ENCODE measurements at regions not wholly inside any gene's neighbourhood (a gene's known extent, or its start where the extent isn't known, plus 50 kb on each side); places are given as distances from the start of the nearest gene placed in this dataset.

DNA sequence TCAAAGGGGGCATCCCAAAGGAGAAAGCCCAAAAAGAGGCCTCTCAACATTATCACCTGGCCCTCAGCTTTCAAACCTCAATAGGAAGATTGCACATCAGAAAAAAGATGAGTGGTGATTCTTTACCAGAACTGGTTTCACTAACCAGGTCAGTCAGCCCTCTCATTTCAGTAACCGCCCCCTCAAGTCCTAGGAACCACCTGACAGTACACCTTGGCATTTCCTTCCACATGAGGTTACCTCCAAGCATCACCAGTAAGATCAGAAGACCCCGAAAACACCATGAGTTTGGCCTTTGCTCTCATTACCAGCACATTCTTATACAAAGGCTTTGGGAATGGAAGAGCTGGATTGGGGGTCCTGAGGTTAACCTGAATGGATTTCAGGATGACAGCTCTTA, 200.5 kb downstream of the SUCLA2 start:
- Mint-ChIP-seq H3K9me3 (ENCODE audit: insufficient read depth) (no peaks in the 10 kb centered on the region), H3K27me3 (peaks cover 2% of the 10 kb centered on the region), H3K4me1 (no peaks in the 10 kb centered on the region), H3K4me3 (no peak overlapping the region), H3K27ac (no peak overlapping the region)
- intact Hi-C loops (cut with micrococcal nuclease) = no loop called here
- POLR2A ChIA-PET = no interaction called here
- CTCF ChIA-PET = no interaction called here
- Histone ChIP-seq H3K9ac (ENCODE audit: low read length) (no peak overlapping the region), H3K9me3 (ENCODE audit: control extremely low read depth in 1 of 3, control insufficient read depth in 2 of 3, insufficient read depth in 1 of 3, low read length in 2 of 3) (peaks cover 0 to 9% (median 0%) of the 10 kb centered on the region in 3 donors), H3K4me3 (ENCODE audit: control extremely low read depth in 1 of 5, extremely low read depth in 1 of 5, insufficient read depth in 1 of 5, low read depth in 2 of 5, low read length in 4 of 5) (no peak overlapping the region), H3K27ac (ENCODE audit: low read length in 2 of 2) (no peak overlapping the region), H3K4me2 (replicated peaks; ENCODE audit: low read depth, low read length, poor library complexity, severe bottlenecking) (no peak overlapping the region), H3K27me3 (replicated peaks in 1 of 4; ENCODE audit: control extremely low read depth in 1 of 4, control insufficient read depth in 3 of 4, insufficient read depth in 4 of 4, low read length in 3 of 4) (no peaks in the 10 kb centered on the region), H4K20me1 (ENCODE audit: control insufficient read depth, insufficient read depth, low read length, poor library complexity, severe bottlenecking) (no peaks in the 10 kb centered on the region), H2AFZ (ENCODE audit: insufficient read depth, low read depth, low read length, poor library complexity, severe bottlenecking) (no peak overlapping the region), H3K79me2 (ENCODE audit: control insufficient read depth, insufficient read depth, low read length) (no peaks in the 10 kb centered on the region), H3K4me1 (ENCODE audit: control insufficient read depth in 2 of 2, insufficient read depth in 2 of 2, low read length in 2 of 2) (no peaks in the 10 kb centered on the region), H3K36me3 (replicated peaks in 1 of 2; ENCODE audit: control extremely low read depth in 1 of 2, control insufficient read depth in 1 of 2, extremely low read depth in 1 of 2, insufficient read depth in 2 of 2, low read length in 1 of 2) (no peaks in the 10 kb centered on the region)
- DNase-seq = no peak
- TF ChIP-seq, protein P1, sequence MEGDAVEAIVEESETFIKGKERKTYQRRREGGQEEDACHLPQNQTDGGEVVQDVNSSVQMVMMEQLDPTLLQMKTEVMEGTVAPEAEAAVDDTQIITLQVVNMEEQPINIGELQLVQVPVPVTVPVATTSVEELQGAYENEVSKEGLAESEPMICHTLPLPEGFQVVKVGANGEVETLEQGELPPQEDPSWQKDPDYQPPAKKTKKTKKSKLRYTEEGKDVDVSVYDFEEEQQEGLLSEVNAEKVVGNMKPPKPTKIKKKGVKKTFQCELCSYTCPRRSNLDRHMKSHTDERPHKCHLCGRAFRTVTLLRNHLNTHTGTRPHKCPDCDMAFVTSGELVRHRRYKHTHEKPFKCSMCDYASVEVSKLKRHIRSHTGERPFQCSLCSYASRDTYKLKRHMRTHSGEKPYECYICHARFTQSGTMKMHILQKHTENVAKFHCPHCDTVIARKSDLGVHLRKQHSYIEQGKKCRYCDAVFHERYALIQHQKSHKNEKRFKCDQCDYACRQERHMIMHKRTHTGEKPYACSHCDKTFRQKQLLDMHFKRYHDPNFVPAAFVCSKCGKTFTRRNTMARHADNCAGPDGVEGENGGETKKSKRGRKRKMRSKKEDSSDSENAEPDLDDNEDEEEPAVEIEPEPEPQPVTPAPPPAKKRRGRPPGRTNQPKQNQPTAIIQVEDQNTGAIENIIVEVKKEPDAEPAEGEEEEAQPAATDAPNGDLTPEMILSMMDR (IDR thresholded peaks at IDR 0.05) = no peak
- no peak for TF ChIP-seq EZH2 (IDR thresholded peaks at IDR 0.05; ENCODE audit: borderline replicate concordance, insufficient read depth, low read depth, low read length, poor library complexity, severe bottlenecking)
- WGBS (ENCODE audit: insufficient coverage) = 100% methylated on average over 1 of the region's 2 CpGs
- ATAC-seq (ENCODE audit: low read depth) = no peak

DNA sequence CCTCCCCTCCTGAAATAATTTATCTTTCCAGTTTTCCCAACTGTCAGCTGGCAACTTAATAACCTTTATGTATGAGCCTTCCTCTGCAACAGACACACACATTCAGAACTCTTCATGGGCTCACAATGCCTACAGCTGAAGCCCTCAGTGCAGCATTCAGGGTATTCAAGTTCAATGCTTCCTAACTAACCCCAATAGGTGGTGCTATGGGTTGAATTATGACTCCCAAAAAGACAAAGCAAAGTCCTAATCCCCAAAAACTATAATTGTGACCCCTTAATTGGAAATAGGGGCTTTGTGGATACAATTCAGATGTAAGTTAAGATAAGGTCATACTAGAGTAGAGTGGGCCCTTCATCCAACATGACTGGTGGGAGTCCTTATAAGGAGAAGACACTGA, 202.2 kb downstream of the SUCLA2 start:
- no peak for TF ChIP-seq EZH2 (IDR thresholded peaks at IDR 0.05; ENCODE audit: borderline replicate concordance, insufficient read depth, low read depth, low read length, poor library complexity, severe bottlenecking)
- TF ChIP-seq, protein P1 (IDR thresholded peaks at IDR 0.05) = no peak
- Histone ChIP-seq H3K4me3 (ENCODE audit: control extremely low read depth in 1 of 5, extremely low read depth in 1 of 5, insufficient read depth in 1 of 5, low read depth in 2 of 5, low read length in 4 of 5) (no peak overlapping the region), H2AFZ (ENCODE audit: insufficient read depth, low read depth, low read length, poor library complexity, severe bottlenecking) (no peak overlapping the region), H3K79me2 (ENCODE audit: control insufficient read depth, insufficient read depth, low read length) (no peaks in the 10 kb centered on the region), H3K27me3 (replicated peaks in 1 of 4; ENCODE audit: control extremely low read depth in 1 of 4, control insufficient read depth in 3 of 4, insufficient read depth in 4 of 4, low read length in 3 of 4) (no peaks in the 10 kb centered on the region), H3K9ac (ENCODE audit: low read length) (no peak overlapping the region), H3K4me1 (ENCODE audit: control insufficient read depth in 2 of 2, insufficient read depth in 2 of 2, low read length in 2 of 2) (no peaks in the 10 kb centered on the region), H3K36me3 (replicated peaks in 1 of 2; ENCODE audit: control extremely low read depth in 1 of 2, control insufficient read depth in 1 of 2, extremely low read depth in 1 of 2, insufficient read depth in 2 of 2, low read length in 1 of 2) (no peaks in the 10 kb centered on the region), H3K4me2 (replicated peaks; ENCODE audit: low read depth, low read length, poor library complexity, severe bottlenecking) (no peak overlapping the region), H3K9me3 (ENCODE audit: control extremely low read depth in 1 of 3, control insufficient read depth in 2 of 3, insufficient read depth in 1 of 3, low read length in 2 of 3) (peaks cover 0 to 9% (median 0%) of the 10 kb centered on the region in 3 donors), H3K27ac (ENCODE audit: low read length in 2 of 2) (no peak overlapping the region), H4K20me1 (ENCODE audit: control insufficient read depth, insufficient read depth, low read length, poor library complexity, severe bottlenecking) (no peaks in the 10 kb centered on the region)
- intact Hi-C loops (cut with micrococcal nuclease) = no loop called here
- no peaks in the 10 kb centered on the region for H3K9me3 Mint-ChIP-seq (ENCODE audit: insufficient read depth)
- POLR2A ChIA-PET = no interaction called here
- H3K27me3 Mint-ChIP-seq = peaks cover 5% of the 10 kb centered on the region
- ATAC-seq (ENCODE audit: low read depth) (no peak), DNase-seq (no peak)
- CTCF ChIA-PET = no interaction called here
- no peak overlapping the region for H3K4me3 Mint-ChIP-seq
- no peaks in the 10 kb centered on the region for H3K4me1 Mint-ChIP-seq
- H3K27ac Mint-ChIP-seq = no peak overlapping the region

Measured in B cell (primary cell).